HepG2 (cell line): ENCODE measurements at regions not wholly inside any gene's neighbourhood (a gene's known extent, or its start where the extent isn't known, plus 50 kb on each side); places are given as distances from the start of the nearest gene placed in this dataset.

Source experiments
- ATAC-seq: fragments of 200-7000 bp; cut with Tn5 transposase; 3 replicates; pipeline ENCODE4 v1.9.1; 2020; ENCODE audit warnings: mild to moderate bottlenecking, moderate library complexity
- BruUV-seq: library from RNA; stranded (reverse); fragments of 400-500 nt; replicated peaks from 2 replicates; lab custom pipeline; 2021; lab: Mats Ljungman, UMichigan
- CTCF ChIA-PET: fragments of 300-600 bp; formaldehyde crosslinking; extraction: SDS; loops from one replicate; lab custom pipeline; 2021; ENCODE audit warnings: low total read pairs, inconsistent platforms, low intra/inter-chr PET ratio; lab: Yijun Ruan, JAX
- POLR2A ChIA-PET: fragments of 350-600 bp; sonication (Branson Sonifier 250); formaldehyde crosslinking; loops from one replicate; lab custom pipeline; 2020; ENCODE audit warnings: antibody characterized with exemption, inconsistent platforms; lab: Yijun Ruan, JAX
- DNase-seq: peaks from one replicate; pipeline ENCODE4 v3.0.0-alpha.2; 2015; ENCODE audit warnings: low spot score
- FAIRE-seq: peaks from 3 replicates; lab custom pipeline; 2011; peaks lifted over from hg19 to GRCh38; lab: Jason Lieb, UNC
- H2AFZ ChIP-seq: one replicate; pipeline ENCODE4 v1.6.1; 2011; ENCODE audit warnings: low read length, inconsistent platforms
- H3K27ac ChIP-seq: fragments of 300-600 bp; 3 replicates; pipeline ENCODE4 v1.8.0; 2011; ENCODE audit warnings: mixed run types, mild to moderate bottlenecking, mixed read lengths, low read length, inconsistent platforms; ENCODE audit not compliant: insufficient read depth; ENCODE audit errors: extremely low read length
- H3K27me3 ChIP-seq, 2 experiments: fragments of 200-600 bp in 1 of 2; 2 replicates in 1 of 2; 3 replicates in 1 of 2; pipeline versions ENCODE4 v1.6.0 to v1.8.0; 2011; ENCODE audit warnings: low read length in 2 of 2, mild to moderate bottlenecking in 2 of 2, moderate library complexity in 2 of 2, inconsistent platforms in 1 of 2; ENCODE audit not compliant: insufficient read depth in 2 of 2, control insufficient read depth in 1 of 2
- H3K36me3 ChIP-seq, 2 experiments: fragments of 200-600 bp in 1 of 2; replicated peaks in 1 of 2; 2 replicates in 1 of 2; 3 replicates in 1 of 2; pipeline versions ENCODE4 v1.5.1 to v1.8.0; 2011; ENCODE audit warnings: low read length in 2 of 2, inconsistent platforms in 1 of 2; ENCODE audit not compliant: insufficient read depth in 2 of 2, control insufficient read depth in 1 of 2
- H3K4me1 ChIP-seq: 2 replicates; pipeline ENCODE4 v1.5.1; 2012; ENCODE audit warnings: low read length, inconsistent platforms; ENCODE audit not compliant: insufficient read depth
- H3K4me2 ChIP-seq: 2 replicates; pipeline ENCODE4 v1.6.0; 2011; ENCODE audit warnings: low read depth, low read length, inconsistent platforms
- H3K4me3 ChIP-seq, 3 experiments: fragments of 200-600 bp in 1 of 3; sonication (generic), shearing (Covaris generic) in 1 of 3; replicated peaks in 1 of 3; 2 replicates each; pipeline ENCODE4 v1.5.1; 2011 to 2016; ENCODE audit warnings: low read length in 3 of 3, inconsistent platforms in 2 of 3, low read depth in 2 of 3, mild to moderate bottlenecking in 2 of 3, control low read depth in 1 of 3, mixed read lengths in 1 of 3; ENCODE audit not compliant: insufficient read depth in 1 of 3
- H3K79me2 ChIP-seq: one replicate; pipeline ENCODE4 v1.6.1; 2011; ENCODE audit warnings: low read length, inconsistent platforms; ENCODE audit not compliant: insufficient read depth
- H3K9ac ChIP-seq: 2 replicates; pipeline ENCODE4 v1.6.0; 2011; ENCODE audit warnings: mild to moderate bottlenecking, low read depth, low read length, inconsistent platforms; ENCODE audit not compliant: insufficient read depth
- H3K9me3 ChIP-seq: 2 replicates; pipeline ENCODE4 v1.5.1; 2012; ENCODE audit warnings: mild to moderate bottlenecking, low read length
- H4K20me1 ChIP-seq: 2 replicates; pipeline ENCODE4 v1.6.0; 2011; ENCODE audit warnings: inconsistent platforms, mild to moderate bottlenecking, low read length, moderate library complexity; ENCODE audit not compliant: insufficient read depth
- ATF1 ChIP-seq: IDR thresholded peaks from 2 replicates; pipeline ENCODE4 v1.6.1; 2016; ENCODE audit warnings: mild to moderate bottlenecking, control low read depth
- ATM ChIP-seq: fragments of 450-650 bp; IDR thresholded peaks from 2 replicates; pipeline ENCODE4 v1.7.1; 2017; ENCODE audit warnings: mild to moderate bottlenecking, borderline replicate concordance
- GATA4 ChIP-seq: sonication (generic); IDR thresholded peaks from 2 replicates; pipeline ENCODE4 v1.6.1; 2016; ENCODE audit warnings: antibody characterized with exemption, low read depth, borderline replicate concordance
- GTF3A ChIP-seq: sonication (generic); formaldehyde crosslinking; conservative IDR thresholded peaks from 2 replicates; pipeline ENCODE4 v1.4.0; 2020; ENCODE audit warnings: mild to moderate bottlenecking, missing genetic modification reagents
- HIC2 ChIP-seq: sonication (generic); formaldehyde crosslinking; IDR thresholded peaks from 2 replicates; pipeline ENCODE4 v1.9.0; 2022; ENCODE audit warnings: low read depth, missing genetic modification reagents
- HOXD1 ChIP-seq: sonication (generic); formaldehyde crosslinking; IDR thresholded peaks from 2 replicates; pipeline ENCODE4 v1.5.0; 2020; ENCODE audit warnings: missing genetic modification reagents
- KDM4B ChIP-seq: sonication (generic); formaldehyde crosslinking; IDR thresholded peaks from 2 replicates; pipeline ENCODE4 v1.4.0; 2020; ENCODE audit warnings: missing genetic modification reagents
- PHF5A ChIP-seq: IDR thresholded peaks from one replicate; pipeline ENCODE4 v1.6.1; 2018; ENCODE audit warnings: low read depth, missing genetic modification reagents; ENCODE audit not compliant: unreplicated experiment
- POLR2G ChIP-seq: fragments of 200-400 bp; formaldehyde crosslinking; IDR thresholded peaks from 2 replicates; pipeline ENCODE4 v1.6.1; 2018; ENCODE audit warnings: mild to moderate bottlenecking, low read depth, low read length, moderate library complexity
- RNF2 ChIP-seq: fragments of 450-650 bp; conservative IDR thresholded peaks from 2 replicates; pipeline ENCODE4 v1.6.1; 2016; ENCODE audit warnings: low read depth
- SAFB2 ChIP-seq: sonication (generic); formaldehyde crosslinking; IDR thresholded peaks from 2 replicates; pipeline ENCODE4 v1.5.1; 2020; ENCODE audit warnings: missing genetic modification reagents, low read depth, mild to moderate bottlenecking, borderline replicate concordance
- SMAD1 ChIP-seq: sonication (generic); formaldehyde crosslinking; IDR thresholded peaks from 2 replicates; pipeline ENCODE4 v1.4.0; 2020; ENCODE audit warnings: missing genetic modification reagents, low read depth, mild to moderate bottlenecking, borderline replicate concordance
- STAT6 ChIP-seq: sonication (generic); formaldehyde crosslinking; IDR thresholded peaks from 2 replicates; pipeline ENCODE4 v1.4.0; 2020; ENCODE audit warnings: missing genetic modification reagents, mild to moderate bottlenecking, borderline replicate concordance
- TAF15 ChIP-seq: fragments of 200-400 bp; formaldehyde crosslinking; IDR thresholded peaks from one replicate; pipeline ENCODE4 v1.6.1; 2018; ENCODE audit warnings: mild to moderate bottlenecking, low read depth, low read length; ENCODE audit not compliant: poor library complexity, severe bottlenecking
- TCF12 ChIP-seq, 2 experiments: fragments of 450-650 bp in 1 of 2; sonication (generic) in 1 of 2; formaldehyde crosslinking in 1 of 2; IDR thresholded peaks; 2 replicates each; pipeline versions ENCODE4 v1.6.1 to v1.8.0; 2017 to 2022; ENCODE audit warnings: antibody characterized with exemption in 1 of 2, mild to moderate bottlenecking in 1 of 2, missing genetic modification reagents in 1 of 2, moderate library complexity in 1 of 2
- ZNF124 ChIP-seq: sonication (generic); formaldehyde crosslinking; IDR thresholded peaks from 2 replicates; pipeline ENCODE4 v1.4.0; 2020; ENCODE audit warnings: missing genetic modification reagents
- ZNF569 ChIP-seq: sonication (generic); formaldehyde crosslinking; IDR thresholded peaks from 2 replicates; pipeline ENCODE4 v1.5.0; 2020; ENCODE audit warnings: mild to moderate bottlenecking, missing genetic modification reagents, moderate library complexity, borderline replicate concordance
- ZNF577 ChIP-seq: sonication (generic); formaldehyde crosslinking; IDR thresholded peaks from 2 replicates; pipeline ENCODE4 v1.4.0; 2020; ENCODE audit warnings: mild to moderate bottlenecking, low read depth, missing genetic modification reagents, borderline replicate concordance
- ZNF709 ChIP-seq: sonication (generic); formaldehyde crosslinking; IDR thresholded peaks from 2 replicates; pipeline ENCODE4 v1.5.0; 2020; ENCODE audit warnings: mild to moderate bottlenecking, missing genetic modification reagents
- ZNF776 ChIP-seq: sonication (generic); formaldehyde crosslinking; IDR thresholded peaks from 2 replicates; pipeline ENCODE4 v1.4.0; 2020; ENCODE audit warnings: mild to moderate bottlenecking, missing genetic modification reagents
- WGBS: methylation state at CpG from one replicate; pipeline ENCODE4 v1.1.6; 2017; ENCODE audit warnings: low lambda C conversion rate; 5-methylcytosine and 5-hydroxymethylcytosine counted together
- in situ Hi-C: cut with HindIII; loops from 2 replicates; pipeline ENCODE4 v1.10.0; 2017; ENCODE audit warnings: low pct_unique_long_range_greater_than_20kb; ENCODE audit not compliant: extremely low pct_ligation_motif_present
- intact Hi-C: fragments of 100-400 bp; cut with micrococcal nuclease; formaldehyde crosslinking; loops from one replicate; pipeline ENCODE4 v1.10.0; 2022; ENCODE audit not compliant: unreplicated experiment

- no peak for TF ChIP-seq ATF1
- TF ChIP-seq ZNF569 (CRISPR knock-in tag): no peak
- TF ChIP-seq TAF15: no peak
- no peak for TF ChIP-seq KDM4B (CRISPR knock-in tag)
- TF ChIP-seq STAT6 (CRISPR knock-in tag): no peak
- no peak for TF ChIP-seq ZNF776 (CRISPR knock-in tag)
- TF ChIP-seq ZNF124 (CRISPR knock-in tag): no peak
- TF ChIP-seq ATM: no peak
- TF ChIP-seq ZNF709 (CRISPR knock-in tag): no peak
- TF ChIP-seq HOXD1: no peak
- TF ChIP-seq, all 625 proteins: peak for 0
Observed at GRCh38 chr14:53533384-53533970, 380.4 kb upstream of the DDHD1 start (continued).

DNA sequence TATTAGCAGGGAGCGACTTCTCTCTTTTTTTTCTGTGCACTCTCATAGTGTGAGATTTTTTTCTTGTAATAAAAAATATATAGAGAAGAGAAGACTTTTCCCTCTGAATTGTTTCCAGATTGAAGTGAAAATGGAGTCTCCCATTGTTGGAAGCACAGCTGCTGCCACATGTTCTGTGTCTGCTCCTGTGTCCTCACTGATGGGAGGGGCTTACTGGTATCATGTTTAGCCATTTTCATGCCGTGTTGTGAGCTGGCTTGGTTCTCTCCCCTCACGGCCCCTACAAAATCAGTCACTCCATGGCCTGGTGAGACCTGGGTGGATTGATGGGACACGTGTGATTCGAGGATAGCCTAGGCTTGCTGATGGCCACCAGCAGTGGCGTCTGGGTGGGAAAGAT is 379.7 kb upstream of the DDHD1 start:
- ATAC-seq (no peak), FAIRE-seq (no peak), DNase-seq (no peak)
- Histone ChIP-seq H3K27ac (no peak overlapping the region), H2AFZ (no peak overlapping the region), H3K9me3 (no peaks in the 10 kb centered on the region), H3K4me2 (no peak overlapping the region), H3K9ac (no peak overlapping the region), H3K27me3 (no peaks in the 10 kb centered on the region), H3K4me3 (no peak overlapping the region), H3K36me3 (no peaks in the 10 kb centered on the region), H4K20me1 (no peaks in the 10 kb centered on the region), H3K79me2 (no peaks in the 10 kb centered on the region), H3K4me1 (no peaks in the 10 kb centered on the region; the same call in 1 of the 2 replicates)
- ChIA-PET POLR2A (no interaction called here), CTCF (no interaction called here)
- intact Hi-C loops: loop anchor here (10.0 kb wide), 1 partner anchor 312 kb away; no protein-coding TSS in a partner anchor
- WGBS: 74% methylated on average over 6 of the region's 6 CpGs
- BruUV-seq: no TSS peak
- in situ Hi-C loops: no loop called here
- no peak for TF ChIP-seq RNF2
- no peak for TF ChIP-seq SMAD1
- TF ChIP-seq SAFB2: no peak
- no peak for TF ChIP-seq PHF5A (CRISPR knock-in tag)
- TF ChIP-seq TCF12 (IDR thresholded peaks at IDR 0.05): no peak
- TF ChIP-seq TCF12 (CRISPR knock-in tag; IDR thresholded peaks at IDR 0.05): no peak
- TF ChIP-seq GTF3A (CRISPR knock-in tag): no peak
- no peak for TF ChIP-seq GATA4
- no peak for TF ChIP-seq HIC2 (CRISPR knock-in tag)
- TF ChIP-seq ZNF577: no peak
- no peak for TF ChIP-seq POLR2G
